HFF-Myc (cell line): ENCODE measurements at regions not wholly inside any gene's neighbourhood (a gene's known extent, or its start where the extent isn't known, plus 50 kb on each side); places are given as distances from the start of the nearest gene placed in this dataset.

ENCODE experiments used
- DNase-seq: peaks from one replicate; pipeline ENCODE4 v3.0.0-alpha.2; 2011; ENCODE audit warnings: low read depth; ENCODE audit errors: extremely low read depth
- H3K4me3 ChIP-seq: replicated peaks from 2 replicates; pipeline ENCODE4 v1.5.1; 2011; ENCODE audit warnings: low read depth, mild to moderate bottlenecking, control low read depth, low read length
- CTCF ChIP-seq: IDR thresholded peaks from 2 replicates; pipeline ENCODE4 v1.5.1; 2012; ENCODE audit warnings: mild to moderate bottlenecking, low read depth, low read length, control low read depth; ENCODE audit errors: missing control alignments

- no peak overlapping the region for H3K4me3 ChIP-seq
- DNase-seq = no peak
- TF ChIP-seq CTCF = no peak
These were observed 70.8 kb upstream of the IGF1 start for GRCh38 chr12:102551186-102551585.

GRCh38 chr12:102549691-102550090 is 69.3 kb upstream of the IGF1 start:
- no peak for DNase-seq
- no peak overlapping the region for H3K4me3 ChIP-seq
- no peak for TF ChIP-seq CTCF

- H3K4me3 ChIP-seq = no peak overlapping the region
- TF ChIP-seq CTCF = no peak
- no peak for DNase-seq
These were observed 68.2 kb upstream of the IGF1 start for GRCh38 chr12:102548543-102548942.

GRCh38 chr12:102543494-102544485 is 63.4 kb upstream of the IGF1 start:
- DNase-seq = no peak
- no peak overlapping the region for H3K4me3 ChIP-seq
- TF ChIP-seq CTCF = peak; percentile 34

GRCh38 chr12:102542816-102543440 is 62.6 kb upstream of the IGF1 start:
- H3K4me3 ChIP-seq = no peak overlapping the region
- DNase-seq = no peak
- TF ChIP-seq CTCF = no peak

GRCh38 chr12:102540815-102541385 is 60.5 kb upstream of the IGF1 start:
- DNase-seq = no peak
- TF ChIP-seq CTCF = no peak

More at GRCh38 chr12:102540815-102541385, 60.5 kb upstream of the IGF1 start:
- no peak overlapping the region for H3K4me3 ChIP-seq
